Right lobe of liver (tissue), 6 donors: ENCODE measurements at regions not wholly inside any gene's neighbourhood (a gene's known extent, or its start where the extent isn't known, plus 50 kb on each side); places are given as distances from the start of the nearest gene placed in this dataset.

Experiments
- ATAC-seq, 4 donors: fragments of 200-7000 bp; cut with Tn5 transposase; one replicate each; pipeline ENCODE4 v1.9.1; 2020; ENCODE audit warnings: mild to moderate bottlenecking in 4 of 4, moderate library complexity in 4 of 4
- DNase-seq, 3 donors: peaks; one replicate each; pipeline ENCODE4 v3.0.0-alpha.2; 2020
- H3K27ac ChIP-seq, 3 donors: fragments of 200-600 bp; one replicate each; pipeline ENCODE4 v1.8.0; 2022
- H3K27me3 ChIP-seq, 2 donors: fragments of 200-600 bp; one replicate each; pipeline ENCODE4 v1.8.0; 2022
- H3K36me3 ChIP-seq, 4 donors: fragments of 200-600 bp; sonication (generic) in 1 of 4; one replicate each; pipeline versions ENCODE4 v1.5.1 to v1.8.0; 2017 to 2022; ENCODE audit warnings: control low read depth in 1 of 4
- H3K4me1 ChIP-seq, 4 donors: fragments of 200-600 bp; sonication (generic) in 1 of 4; one replicate each; pipeline versions ENCODE4 v1.5.1 to v1.8.0; 2017 to 2022; ENCODE audit warnings: control low read depth in 1 of 4
- H3K4me3 ChIP-seq, 3 donors: fragments of 200-600 bp; one replicate each; pipeline ENCODE4 v1.8.0; 2022
- H3K9me3 ChIP-seq, 4 donors: fragments of 200-600 bp; sonication (generic) in 1 of 4; one replicate each; pipeline versions ENCODE4 v1.5.1 to v1.8.0; 2017 to 2022; ENCODE audit warnings: control low read depth in 1 of 4
- CTCF ChIP-seq, 4 donors: fragments of 200-600 bp in 3 of 4; fragments of 450-650 bp in 1 of 4; IDR thresholded peaks; one replicate each; pipeline versions ENCODE4 v1.5.1 to v1.8.0; 2016 to 2022; ENCODE audit warnings: antibody characterized with exemption in 4 of 4, mild to moderate bottlenecking in 2 of 4
- POLR2A ChIP-seq: fragments of 450-650 bp; IDR thresholded peaks from one replicate; pipeline ENCODE4 v1.6.1; 2017; ENCODE audit warnings: antibody characterized with exemption, mild to moderate bottlenecking
- WGBS: methylation state at CpG from one replicate; pipeline ENCODE4 v1.1.6; 2018; ENCODE audit warnings: low coverage, low lambda C conversion rate; ENCODE audit not compliant: insufficient coverage; ENCODE audit errors: missing lambda C conversion rate; 5-methylcytosine and 5-hydroxymethylcytosine counted together
- intact Hi-C, 2 donors: fragments of 100-400 bp; cut with DNase I; formaldehyde crosslinking; loops; one replicate each; pipeline versions ENCODE4 v1.11.2 to v1.14.1; 2022
- donor health status: DM: no; HTN: yes; CAD: no.
- donor health status: DM: no; HTN: no; CAD: no.
- donor health status: DM: no; HTN: no; CAD: no.
- donor health status: DM: no; HTN: yes; CAD: no.
- donor health status: DM: no; HTN: yes; CAD: no.

- ATAC-seq = no peak
- Histone ChIP-seq H3K36me3 (no peaks in the 10 kb centered on the region), H3K9me3 (no peaks in the 10 kb centered on the region), H3K4me1 (no peaks in the 10 kb centered on the region), H3K27me3 (no peaks in the 10 kb centered on the region), H3K27ac (no peak overlapping the region), H3K4me3 (no peak overlapping the region)
- TF ChIP-seq POLR2A (no peak), CTCF (IDR thresholded peaks at IDR 0.05) (no peak)
- intact Hi-C loops = no loop called here
- DNase-seq = no peak
Observed at GRCh38 chr1:88013485-88013884, 670.6 kb upstream of the PKN2 start.

GRCh38 chr1:88014131-88014530, 669.9 kb upstream of the PKN2 start:
- TF ChIP-seq CTCF (IDR thresholded peaks at IDR 0.05) = no peak
- TF ChIP-seq POLR2A = no peak

GRCh38 chr1:88016947-88017346, 667.1 kb upstream of the PKN2 start:
- Histone ChIP-seq H3K27me3 (no peaks in the 10 kb centered on the region), H3K36me3 (no peaks in the 10 kb centered on the region), H3K4me3 (no peak overlapping the region), H3K27ac (no peak overlapping the region), H3K9me3 (no peaks in the 10 kb centered on the region), H3K4me1 (no peaks in the 10 kb centered on the region)
- DNase-seq (no peak), ATAC-seq (no peak)
- WGBS = 66% methylated on average over 3 of the region's 3 CpGs
- intact Hi-C loops = no loop called here
- TF ChIP-seq CTCF (IDR thresholded peaks at IDR 0.05) = no peak
- no peak for TF ChIP-seq POLR2A

More at GRCh38 chr1:88014131-88014530, 669.9 kb upstream of the PKN2 start:
- no peaks in the 10 kb centered on the region for H3K36me3 ChIP-seq
- WGBS = 45% methylated on average over 3 of the region's 3 CpGs
- H3K27ac ChIP-seq = no peak overlapping the region
- DNase-seq (no peak), ATAC-seq (no peak)
- no peaks in the 10 kb centered on the region for H3K9me3 ChIP-seq
- no peaks in the 10 kb centered on the region for H3K27me3 ChIP-seq
- H3K4me1 ChIP-seq = no peaks in the 10 kb centered on the region
- H3K4me3 ChIP-seq = no peak overlapping the region
- intact Hi-C loops = no loop called here

GRCh38 chr1:88021529-88021928, 662.5 kb upstream of the PKN2 start:
- H3K9me3 ChIP-seq = no peaks in the 10 kb centered on the region
- TF ChIP-seq POLR2A (no peak), CTCF (IDR thresholded peaks at IDR 0.05) (no peak)
- intact Hi-C loops = no loop called here
- DNase-seq (no peak), ATAC-seq (no peak)
- no peaks in the 10 kb centered on the region for H3K27me3 ChIP-seq
- no peaks in the 10 kb centered on the region for H3K36me3 ChIP-seq
- H3K4me1 ChIP-seq = no peaks in the 10 kb centered on the region
- 0% methylated on average over 1 of the region's 1 CpG for WGBS
- no peak overlapping the region for H3K27ac ChIP-seq
- H3K4me3 ChIP-seq = no peak overlapping the region

GRCh38 chr1:88022516-88022915, 661.6 kb upstream of the PKN2 start:
- Histone ChIP-seq H3K36me3 (no peaks in the 10 kb centered on the region), H3K4me1 (no peaks in the 10 kb centered on the region), H3K9me3 (no peaks in the 10 kb centered on the region), H3K27ac (no peak overlapping the region), H3K4me3 (no peak overlapping the region), H3K27me3 (no peaks in the 10 kb centered on the region)
- 52% methylated on average over 4 of the region's 4 CpGs for WGBS
- DNase-seq = no peak
- intact Hi-C loops = no loop called here
- no peak for TF ChIP-seq CTCF (IDR thresholded peaks at IDR 0.05)
- TF ChIP-seq POLR2A = no peak
- no peak for ATAC-seq
